CD4-positive, alpha-beta T cell treated with Interleukin-6 for 4 hours (primary cell): ENCODE measurements at regions not wholly inside any gene's neighbourhood (a gene's known extent, or its start where the extent isn't known, plus 50 kb on each side); places are given as distances from the start of the nearest gene placed in this dataset.
"Not testable (repeated sequence)": the region's sequence is repeated elsewhere in the genome, so short reads cannot be mapped to it uniquely, and the experiment has no call there.

ENCODE experiments used
- DNase-seq: peaks from one replicate; pipeline ENCODE4 v3.0.0-alpha.2; 2020; ENCODE audit warnings: mixed read lengths

GRCh38 chr3:88979760-88980159, 127.7 kb upstream of the EPHA3 start:
- DNase-seq = no peak

GRCh38 chr3:88983458-88983857, 124.0 kb upstream of the EPHA3 start:
- DNase-seq = no peak

GRCh38 chr3:88984256-88984655, 123.2 kb upstream of the EPHA3 start:
- no peak for DNase-seq

GRCh38 chr3:88984832-88985231, 122.6 kb upstream of the EPHA3 start:
- DNase-seq = no peak

- DNase-seq = no peak
These were observed 121.9 kb upstream of the EPHA3 start for GRCh38 chr3:88985491-88985890.

GRCh38 chr3:88986834-88987233, 120.6 kb upstream of the EPHA3 start:
- no peak for DNase-seq

- no peak for DNase-seq
These were observed 119.6 kb upstream of the EPHA3 start for GRCh38 chr3:88987776-88988175.

GRCh38 chr3:88988906-88989305, 118.5 kb upstream of the EPHA3 start:
- no peak for DNase-seq

- no peak for DNase-seq
These were observed 115.9 kb upstream of the EPHA3 start for GRCh38 chr3:88991496-88991895.

- DNase-seq = no peak
These were observed 110.7 kb upstream of the EPHA3 start for GRCh38 chr3:88996691-88997090.

GRCh38 chr3:88997260-88997659, 110.2 kb upstream of the EPHA3 start:
- DNase-seq = no peak

GRCh38 chr3:89000886-89001285, 106.5 kb upstream of the EPHA3 start:
- no peak for DNase-seq

- no peak for DNase-seq
These were observed 105.2 kb upstream of the EPHA3 start for GRCh38 chr3:89002191-89002590.

GRCh38 chr3:89013536-89013935, 93.9 kb upstream of the EPHA3 start:
- DNase-seq = no peak

- DNase-seq = no peak
These were observed 89.9 kb upstream of the EPHA3 start for GRCh38 chr3:89017531-89017930.

- DNase-seq = no peak
These were observed 82.2 kb upstream of the EPHA3 start for GRCh38 chr3:89025185-89025584.

- DNase-seq = no peak
These were observed 74.9 kb upstream of the EPHA3 start for GRCh38 chr3:89032346-89033013.

GRCh38 chr3:89034723-89035122, 72.7 kb upstream of the EPHA3 start:
- not testable (repeated sequence) for DNase-seq

- no peak for DNase-seq
These were observed 68.6 kb upstream of the EPHA3 start for GRCh38 chr3:89038869-89039268.

GRCh38 chr3:89042236-89042835, 65.1 kb upstream of the EPHA3 start:
- no peak for DNase-seq

GRCh38 chr3:89043406-89043932, 64.0 kb upstream of the EPHA3 start:
- DNase-seq = no peak

GRCh38 chr3:89046661-89047060, 60.8 kb upstream of the EPHA3 start:
- DNase-seq = no peak

GRCh38 chr3:89049119-89049518, 58.3 kb upstream of the EPHA3 start:
- no peak for DNase-seq

GRCh38 chr3:89052386-89052785, 55.0 kb upstream of the EPHA3 start:
- DNase-seq = no peak

GRCh38 chr3:89057398-89057797, 50.0 kb upstream of the EPHA3 start:
- DNase-seq = no peak
